Esophagus squamous epithelium (tissue), 5 donors: ENCODE measurements at regions not wholly inside any gene's neighbourhood (a gene's known extent, or its start where the extent isn't known, plus 50 kb on each side); places are given as distances from the start of the nearest gene placed in this dataset.

Experiments used
- DNase-seq: peaks from one replicate; lab custom pipeline; 2025; lab: John Stamatoyannopoulos, UW
- H3K27ac ChIP-seq, 4 donors: fragments of 200-600 bp; sonication (generic); one replicate each; pipeline ENCODE4 v1.5.1; 2016 to 2019; ENCODE audit warnings: mild to moderate bottlenecking in 1 of 4
- H3K27me3 ChIP-seq, 4 donors: fragments of 200-600 bp; sonication (generic); 1 replicate in 3 of 4; 2 replicates in 1 of 4; pipeline versions ENCODE4 v1.5.1 to v1.6.0; 2017 to 2021; ENCODE audit warnings: antibody characterized with exemption in 1 of 4
- H3K36me3 ChIP-seq, 3 donors: fragments of 200-600 bp; sonication (generic); one replicate each; pipeline ENCODE4 v1.5.1; 2016 to 2019
- H3K4me1 ChIP-seq, 3 donors: fragments of 200-600 bp; sonication (generic); one replicate each; pipeline ENCODE4 v1.5.1; 2017 to 2019
- H3K4me3 ChIP-seq, 4 donors: fragments of 200-600 bp; sonication (generic); 1 replicate in 3 of 4; 2 replicates in 1 of 4; pipeline ENCODE4 v1.5.1; 2016 to 2019; ENCODE audit warnings: mild to moderate bottlenecking in 2 of 4, moderate library complexity in 1 of 4
- H3K9me3 ChIP-seq, 3 donors: fragments of 200-600 bp; sonication (generic); one replicate each; pipeline ENCODE4 v1.5.1; 2016 to 2019
- CTCF ChIP-seq, 6 experiments: fragments of 450-650 bp in 4 of 6; fragments of 200-600 bp in 2 of 6; sonication (generic) in 2 of 6; IDR thresholded peaks; one replicate each; pipeline ENCODE4 v1.5.1; 2016 to 2019; ENCODE audit warnings: antibody characterized with exemption in 6 of 6, mild to moderate bottlenecking in 4 of 6, moderate library complexity in 4 of 6
- POLR2A ChIP-seq, 4 donors: fragments of 450-650 bp; IDR thresholded peaks; one replicate each; pipeline ENCODE4 v1.6.1; 2017; ENCODE audit warnings: antibody characterized with exemption in 4 of 4, mild to moderate bottlenecking in 4 of 4, moderate library complexity in 3 of 4
- WGBS, 2 donors: methylation state at CpG; one replicate each; pipeline ENCODE4 v1.1.5; 2018; 5-methylcytosine and 5-hydroxymethylcytosine counted together
- intact Hi-C: fragments of 100-400 bp; cut with DNase I; formaldehyde crosslinking; loops from one replicate; pipeline ENCODE4 v1.15.0; 2022
- donor health status: DM: yes; HTN: yes; CAD: no.

- Histone ChIP-seq H3K27me3 (peaks cover 0 to 39% (median 0%) of the 10 kb centered on the region in 4 donors), H3K4me1 (no peaks in the 10 kb centered on the region), H3K36me3 (no peaks in the 10 kb centered on the region), H3K27ac (no peak overlapping the region), H3K9me3 (no peaks in the 10 kb centered on the region), H3K4me3 (no peak overlapping the region)
- intact Hi-C loops: no loop called here
- DNase-seq: no peak
- TF ChIP-seq CTCF (IDR thresholded peaks at IDR 0.05): no peak
- no peak for TF ChIP-seq POLR2A (IDR thresholded peaks at IDR 0.05)
- WGBS, 2 donors: 29 to 53% methylated on average over 3 to 5 of the region's 5 CpGs
Measured at GRCh38 chr16:55236655-55237054, 87.3 kb upstream of the IRX6 start.

- Histone ChIP-seq H3K36me3 (no peaks in the 10 kb centered on the region), H3K9me3 (no peaks in the 10 kb centered on the region), H3K27me3 (peaks cover 0 to 38% (median 0%) of the 10 kb centered on the region in 4 donors), H3K4me3 (no peak overlapping the region), H3K4me1 (no peaks in the 10 kb centered on the region), H3K27ac (no peak overlapping the region)
- TF ChIP-seq CTCF (IDR thresholded peaks at IDR 0.05) (no peak), POLR2A (IDR thresholded peaks at IDR 0.05) (no peak)
- intact Hi-C loops: no loop called here
- no peak for DNase-seq
Measured at GRCh38 chr16:55239723-55240122, 84.3 kb upstream of the IRX6 start.

- peaks cover 0 to 36% (median 0%) of the 10 kb centered on the region in 4 donors for H3K27me3 ChIP-seq
- no peaks in the 10 kb centered on the region for H3K36me3 ChIP-seq
- TF ChIP-seq POLR2A (IDR thresholded peaks at IDR 0.05): no peak
- TF ChIP-seq CTCF (IDR thresholded peaks at IDR 0.05): no peak
- intact Hi-C loops: no loop called here
- no peak for DNase-seq
- H3K4me1 ChIP-seq: no peaks in the 10 kb centered on the region
- H3K4me3 ChIP-seq: no peak overlapping the region
- H3K27ac ChIP-seq: no peak overlapping the region
- 75 to 76% methylated on average over 6 to 7 of the region's 7 CpGs for WGBS, 2 donors
- H3K9me3 ChIP-seq: no peaks in the 10 kb centered on the region
Measured at GRCh38 chr16:55240888-55241287, 83.1 kb upstream of the IRX6 start.

GRCh38 chr16:55242667-55243066 is 81.3 kb upstream of the IRX6 start:
- Histone ChIP-seq H3K27ac (no peak overlapping the region), H3K4me3 (no peak overlapping the region), H3K36me3 (no peaks in the 10 kb centered on the region), H3K9me3 (no peaks in the 10 kb centered on the region), H3K27me3 (peaks cover 0 to 23% (median 0%) of the 10 kb centered on the region in 4 donors), H3K4me1 (no peaks in the 10 kb centered on the region)
- no peak for DNase-seq
- 66 to 74% methylated on average over 3 of the region's 3 CpGs for WGBS, 2 donors
- TF ChIP-seq POLR2A (IDR thresholded peaks at IDR 0.05) (no peak), CTCF (IDR thresholded peaks at IDR 0.05) (no peak)
- intact Hi-C loops: no loop called here

GRCh38 chr16:55248058-55248457 is 75.9 kb upstream of the IRX6 start:
- Histone ChIP-seq H3K4me1 (no peaks in the 10 kb centered on the region), H3K36me3 (no peaks in the 10 kb centered on the region), H3K27ac (no peak overlapping the region), H3K4me3 (no peak overlapping the region), H3K9me3 (no peaks in the 10 kb centered on the region), H3K27me3 (no peaks in the 10 kb centered on the region)
- DNase-seq: no peak
- WGBS, 2 donors: 47 to 50% methylated on average over 1 of the region's 1 CpG
- intact Hi-C loops: no loop called here
- TF ChIP-seq POLR2A (IDR thresholded peaks at IDR 0.05) (no peak), CTCF (IDR thresholded peaks at IDR 0.05) (no peak)
